Cardiac muscle cell (in vitro differentiated cells and primary cell): ENCODE measurements at regions not wholly inside any gene's neighbourhood (a gene's known extent, or its start where the extent isn't known, plus 50 kb on each side); places are given as distances from the start of the nearest gene placed in this dataset.
"Not testable (repeated sequence)": the region's sequence is repeated elsewhere in the genome, so short reads cannot be mapped to it uniquely, and the experiment has no call there.

Source experiments
- DNase-seq, 2 donors: peaks; one replicate each; pipeline versions ENCODE4 v3.0.0 to v3.0.0-alpha.2; 2010 to 2017; ENCODE audit warnings: low read depth in 1 of 2, low spot score in 1 of 2
- H3K27ac ChIP-seq: fragments of 200-600 bp; sonication (generic); 2 replicates; pipeline ENCODE4 v1.5.1; 2016
- H3K27me3 ChIP-seq: fragments of 200-600 bp; sonication (generic); 2 replicates; pipeline ENCODE4 v1.6.0; 2016; ENCODE audit warnings: control low read depth
- H3K36me3 ChIP-seq: fragments of 200-600 bp; sonication (generic); 2 replicates; pipeline ENCODE4 v1.5.1; 2016; ENCODE audit warnings: control low read depth
- H3K4me1 ChIP-seq: fragments of 200-600 bp; sonication (generic); 2 replicates; pipeline ENCODE4 v1.8.1; 2017; ENCODE audit warnings: low read depth, mild to moderate bottlenecking, mixed run types
- H3K4me3 ChIP-seq: fragments of 200-600 bp; sonication (generic); 2 replicates; pipeline ENCODE4 v1.5.1; 2016; ENCODE audit warnings: mild to moderate bottlenecking
- H3K9me3 ChIP-seq: fragments of 200-600 bp; sonication (generic); 2 replicates; pipeline ENCODE4 v1.5.1; 2017; ENCODE audit warnings: low read depth, mild to moderate bottlenecking, control low read depth
- TF ChIP-seq, protein P1 (sequence below): IDR thresholded peaks from 2 replicates; pipeline ENCODE4 v1.5.1; 2012; ENCODE audit warnings: low read depth, mild to moderate bottlenecking, low read length

GRCh38 chr1:228555074-228555994 is 68.2 kb downstream of the RNF187 start:
- no peak overlapping the region for H3K27ac ChIP-seq
- no peak overlapping the region for H3K4me3 ChIP-seq
- no peaks in the 10 kb centered on the region for H3K4me1 ChIP-seq
- peak in 1 of 2 donors; percentile 4 for DNase-seq
- H3K27me3 ChIP-seq = no peaks in the 10 kb centered on the region
- TF ChIP-seq, protein P1, sequence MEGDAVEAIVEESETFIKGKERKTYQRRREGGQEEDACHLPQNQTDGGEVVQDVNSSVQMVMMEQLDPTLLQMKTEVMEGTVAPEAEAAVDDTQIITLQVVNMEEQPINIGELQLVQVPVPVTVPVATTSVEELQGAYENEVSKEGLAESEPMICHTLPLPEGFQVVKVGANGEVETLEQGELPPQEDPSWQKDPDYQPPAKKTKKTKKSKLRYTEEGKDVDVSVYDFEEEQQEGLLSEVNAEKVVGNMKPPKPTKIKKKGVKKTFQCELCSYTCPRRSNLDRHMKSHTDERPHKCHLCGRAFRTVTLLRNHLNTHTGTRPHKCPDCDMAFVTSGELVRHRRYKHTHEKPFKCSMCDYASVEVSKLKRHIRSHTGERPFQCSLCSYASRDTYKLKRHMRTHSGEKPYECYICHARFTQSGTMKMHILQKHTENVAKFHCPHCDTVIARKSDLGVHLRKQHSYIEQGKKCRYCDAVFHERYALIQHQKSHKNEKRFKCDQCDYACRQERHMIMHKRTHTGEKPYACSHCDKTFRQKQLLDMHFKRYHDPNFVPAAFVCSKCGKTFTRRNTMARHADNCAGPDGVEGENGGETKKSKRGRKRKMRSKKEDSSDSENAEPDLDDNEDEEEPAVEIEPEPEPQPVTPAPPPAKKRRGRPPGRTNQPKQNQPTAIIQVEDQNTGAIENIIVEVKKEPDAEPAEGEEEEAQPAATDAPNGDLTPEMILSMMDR = no peak
- no peaks in the 10 kb centered on the region for H3K9me3 ChIP-seq
- H3K36me3 ChIP-seq = no peaks in the 10 kb centered on the region

GRCh38 chr1:228556634-228557430 is 69.7 kb downstream of the RNF187 start:
- not testable (repeated sequence) for DNase-seq, H3K9me3 ChIP-seq, H3K36me3 ChIP-seq, H3K4me1 ChIP-seq, H3K27ac ChIP-seq, H3K27me3 ChIP-seq, H3K4me3 ChIP-seq
